HepG2 (cell line): ENCODE measurements at regions not wholly inside any gene's neighbourhood (a gene's known extent, or its start where the extent isn't known, plus 50 kb on each side); places are given as distances from the start of the nearest gene placed in this dataset.

ENCODE experiments used
- ATF7-NPFF ChIP-seq: sonication (generic); formaldehyde crosslinking; IDR thresholded peaks from 2 replicates; pipeline ENCODE4 v1.8.1; 2023; ENCODE audit warnings: mild to moderate bottlenecking, low read depth, missing genetic modification reagents, moderate library complexity
- FOSL1 ChIP-seq: sonication (generic); formaldehyde crosslinking; IDR thresholded peaks from 2 replicates; pipeline ENCODE4 v1.9.0; 2021; ENCODE audit warnings: missing genetic modification reagents, borderline replicate concordance
- GABPA ChIP-seq, 2 experiments: IDR thresholded peaks; 2 replicates each; pipeline ENCODE4 v1.6.1; 2011 to 2016; ENCODE audit warnings: low read depth in 2 of 2, low read length in 1 of 2, missing biosample characterization in 1 of 2, missing genetic modification characterization in 1 of 2
- MEF2D ChIP-seq: sonication (generic); formaldehyde crosslinking; IDR thresholded peaks from 2 replicates; pipeline ENCODE4 v1.5.1; 2020; ENCODE audit warnings: mild to moderate bottlenecking, missing genetic modification reagents
- MYNN ChIP-seq: sonication (generic); formaldehyde crosslinking; IDR thresholded peaks from 2 replicates; pipeline ENCODE4 v1.4.0; 2020; ENCODE audit warnings: mild to moderate bottlenecking, low read depth, missing genetic modification reagents
- NR1H2 ChIP-seq: sonication (generic); formaldehyde crosslinking; IDR thresholded peaks from 2 replicates; pipeline ENCODE4 v1.8.1; 2022; ENCODE audit warnings: low read depth, missing genetic modification reagents, borderline replicate concordance
- RAD21 ChIP-seq: fragments of 450-650 bp; formaldehyde crosslinking; IDR thresholded peaks from 2 replicates; pipeline ENCODE4 v1.5.0; 2020; ENCODE audit warnings: mild to moderate bottlenecking
- SP1 ChIP-seq, 2 experiments: fragments of 450-650 bp in 1 of 2; sonication (generic) in 1 of 2; formaldehyde crosslinking in 1 of 2; IDR thresholded peaks; 2 replicates each; pipeline versions ENCODE4 v1.4.0 to v1.6.1; 2016 to 2020; ENCODE audit warnings: missing genetic modification reagents in 1 of 2
- ZNF230 ChIP-seq: sonication (generic); formaldehyde crosslinking; IDR thresholded peaks from 2 replicates; pipeline ENCODE4 v1.4.0; 2020; ENCODE audit warnings: mild to moderate bottlenecking, missing genetic modification reagents
- ZNF766 ChIP-seq: sonication (generic); formaldehyde crosslinking; IDR thresholded peaks from 2 replicates; pipeline ENCODE4 v1.5.0; 2020; ENCODE audit warnings: missing genetic modification reagents, borderline replicate concordance
- ZNF780A ChIP-seq: sonication (generic); formaldehyde crosslinking; IDR thresholded peaks from 2 replicates; pipeline ENCODE4 v1.8.0; 2022; ENCODE audit warnings: mild to moderate bottlenecking, missing genetic modification reagents, moderate library complexity
- ZNF800 ChIP-seq: sonication (generic); formaldehyde crosslinking; IDR thresholded peaks from 2 replicates; pipeline ENCODE4 v1.4.0; 2020; ENCODE audit warnings: missing genetic modification reagents
- TF ChIP-seq, protein P1 (sequence below): sonication (generic); formaldehyde crosslinking; IDR thresholded peaks from 2 replicates; pipeline ENCODE4 v1.5.0; 2020; ENCODE audit warnings: mild to moderate bottlenecking, missing genetic modification reagents, moderate library complexity
- TF ChIP-seq, protein P2 (sequence below), 2 experiments: fragments of 450-650 bp in 1 of 2; sonication (generic) in 1 of 2; formaldehyde crosslinking; IDR thresholded peaks; 2 replicates each; pipeline versions ENCODE4 v1.5.0 to v1.8.0; 2020 to 2022; ENCODE audit warnings: mild to moderate bottlenecking in 1 of 2, missing genetic modification reagents in 1 of 2

DNA sequence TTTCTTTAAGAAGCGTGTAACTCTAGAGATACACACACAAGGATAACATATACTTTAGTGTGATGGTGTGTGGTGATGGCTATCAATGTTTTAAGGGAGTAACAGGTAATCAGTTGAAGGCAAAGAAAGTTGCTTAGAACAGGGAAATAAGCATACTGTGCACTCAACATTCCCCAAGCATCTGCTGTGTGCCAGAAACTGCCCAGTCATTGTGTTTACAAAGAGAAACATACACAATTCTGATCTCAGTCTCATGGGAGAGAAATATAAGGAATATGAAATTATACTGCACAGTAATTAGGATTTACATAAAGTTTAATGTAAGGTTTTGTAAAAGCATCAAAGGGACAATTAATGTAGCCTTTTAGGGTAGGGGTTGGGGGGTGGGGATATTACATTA lies 224.1 kb upstream of the TYRP1 start:
- TF ChIP-seq, protein P1, sequence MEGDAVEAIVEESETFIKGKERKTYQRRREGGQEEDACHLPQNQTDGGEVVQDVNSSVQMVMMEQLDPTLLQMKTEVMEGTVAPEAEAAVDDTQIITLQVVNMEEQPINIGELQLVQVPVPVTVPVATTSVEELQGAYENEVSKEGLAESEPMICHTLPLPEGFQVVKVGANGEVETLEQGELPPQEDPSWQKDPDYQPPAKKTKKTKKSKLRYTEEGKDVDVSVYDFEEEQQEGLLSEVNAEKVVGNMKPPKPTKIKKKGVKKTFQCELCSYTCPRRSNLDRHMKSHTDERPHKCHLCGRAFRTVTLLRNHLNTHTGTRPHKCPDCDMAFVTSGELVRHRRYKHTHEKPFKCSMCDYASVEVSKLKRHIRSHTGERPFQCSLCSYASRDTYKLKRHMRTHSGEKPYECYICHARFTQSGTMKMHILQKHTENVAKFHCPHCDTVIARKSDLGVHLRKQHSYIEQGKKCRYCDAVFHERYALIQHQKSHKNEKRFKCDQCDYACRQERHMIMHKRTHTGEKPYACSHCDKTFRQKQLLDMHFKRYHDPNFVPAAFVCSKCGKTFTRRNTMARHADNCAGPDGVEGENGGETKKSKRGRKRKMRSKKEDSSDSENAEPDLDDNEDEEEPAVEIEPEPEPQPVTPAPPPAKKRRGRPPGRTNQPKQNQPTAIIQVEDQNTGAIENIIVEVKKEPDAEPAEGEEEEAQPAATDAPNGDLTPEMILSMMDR: no peak
- TF ChIP-seq FOSL1 (no peak), MYNN (CRISPR knock-in tag) (no peak), ZNF230 (CRISPR knock-in tag) (no peak), ZNF800 (no peak), GABPA (IDR thresholded peaks at IDR 0.05; ENCODE audit: low read depth, low read length) (no peak), GABPA (CRISPR knock-in tag; IDR thresholded peaks at IDR 0.05; ENCODE audit: low read depth) (no peak), ZNF780A (CRISPR knock-in tag) (no peak), NR1H2 (no peak), ZNF766 (CRISPR knock-in tag) (no peak), MEF2D (CRISPR knock-in tag) (no peak), SP1 (IDR thresholded peaks at IDR 0.05) (no peak), SP1 (CRISPR knock-in tag; IDR thresholded peaks at IDR 0.05) (no peak), ATF7-NPFF (CRISPR knock-in tag) (no peak), RAD21 (CRISPR knock-in tag) (no peak)
- TF ChIP-seq, protein P2, sequence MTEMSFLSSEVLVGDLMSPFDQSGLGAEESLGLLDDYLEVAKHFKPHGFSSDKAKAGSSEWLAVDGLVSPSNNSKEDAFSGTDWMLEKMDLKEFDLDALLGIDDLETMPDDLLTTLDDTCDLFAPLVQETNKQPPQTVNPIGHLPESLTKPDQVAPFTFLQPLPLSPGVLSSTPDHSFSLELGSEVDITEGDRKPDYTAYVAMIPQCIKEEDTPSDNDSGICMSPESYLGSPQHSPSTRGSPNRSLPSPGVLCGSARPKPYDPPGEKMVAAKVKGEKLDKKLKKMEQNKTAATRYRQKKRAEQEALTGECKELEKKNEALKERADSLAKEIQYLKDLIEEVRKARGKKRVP (CRISPR knock-in tag; IDR thresholded peaks at IDR 0.05): no peak
